Transverse colon (tissue), 4 donors: ENCODE measurements at regions not wholly inside any gene's neighbourhood (a gene's known extent, or its start where the extent isn't known, plus 50 kb on each side); places are given as distances from the start of the nearest gene placed in this dataset.

Source experiments
- DNase-seq: peaks from one replicate; pipeline ENCODE4 v3.0.0-alpha.2; 2019
- H3K27ac ChIP-seq, 4 donors: fragments of 200-600 bp; sonication (generic); 2 replicates each; pipeline ENCODE4 v1.5.1; 2016 to 2018; ENCODE audit warnings: inconsistent platforms in 4 of 4
- H3K27me3 ChIP-seq: fragments of 200-600 bp; sonication (generic); 2 replicates; pipeline ENCODE4 v1.5.1; 2017; ENCODE audit warnings: inconsistent platforms
- H3K36me3 ChIP-seq, 4 donors: fragments of 200-600 bp; sonication (generic); 2 replicates each; pipeline ENCODE4 v1.5.1; 2017 to 2019; ENCODE audit warnings: inconsistent platforms in 4 of 4
- H3K4me1 ChIP-seq, 4 donors: fragments of 200-600 bp; sonication (generic); 2 replicates each; pipeline ENCODE4 v1.5.1; 2017 to 2020; ENCODE audit warnings: inconsistent platforms in 4 of 4
- H3K4me3 ChIP-seq, 4 donors: fragments of 200-600 bp; sonication (generic); 1 replicate in 1 of 4; 2 replicates in 3 of 4; pipeline versions ENCODE4 v1.5.1 to v1.6.1; 2017 to 2019; ENCODE audit warnings: inconsistent platforms in 4 of 4
- H3K9me3 ChIP-seq, 2 donors: fragments of 200-600 bp; sonication (generic); 2 replicates each; pipeline ENCODE4 v1.5.1; 2017 to 2019; ENCODE audit warnings: inconsistent platforms in 2 of 2
- CTCF ChIP-seq, 5 experiments: fragments of 200-600 bp in 3 of 5; fragments of 450-650 bp in 2 of 5; sonication (generic) in 3 of 5; IDR thresholded peaks; 1 replicate in 2 of 5; 2 replicates in 3 of 5; pipeline ENCODE4 v1.5.1; 2016 to 2017; ENCODE audit warnings: antibody characterized with exemption in 5 of 5, inconsistent platforms in 3 of 5, mild to moderate bottlenecking in 2 of 5, moderate library complexity in 1 of 5
- EP300 ChIP-seq: sonication (generic); formaldehyde crosslinking; IDR thresholded peaks from one replicate; pipeline ENCODE4 v1.6.1; 2017; ENCODE audit warnings: antibody characterized with exemption, low read depth
- POLR2A ChIP-seq: fragments of 450-650 bp; IDR thresholded peaks from one replicate; pipeline ENCODE4 v1.6.1; 2016; ENCODE audit warnings: antibody characterized with exemption, mild to moderate bottlenecking, moderate library complexity
- POLR2AphosphoS5 ChIP-seq, 3 donors: sonication (generic); formaldehyde crosslinking; IDR thresholded peaks; one replicate each; pipeline ENCODE4 v1.6.1; 2016; ENCODE audit warnings: antibody characterized with exemption in 3 of 3
- WGBS, 2 donors: methylation state at CpG; one replicate each; pipeline ENCODE4 v1.1.5; 2018; ENCODE audit warnings: low coverage in 1 of 2; 5-methylcytosine and 5-hydroxymethylcytosine counted together
- in situ Hi-C, 4 donors: fragments of 200-750 bp; cut with MboI; loops; one replicate each; pipeline versions ENCODE4 v1.15.0 to v1.15.1; 2017; ENCODE audit warnings: low sequenced_read_pairs in 3 of 4, low pct_ligation_motif_present in 1 of 4, low pct_unique_long_range_greater_than_20kb in 1 of 4
- intact Hi-C: fragments of 100-400 bp; cut with DNase I; formaldehyde crosslinking; loops from one replicate; pipeline ENCODE4 v1.15.1; 2023; ENCODE audit warnings: low total_unique reads

GRCh38 chrX:111005166-111005565, 90.8 kb upstream of the PAK3 start:
- no peak for DNase-seq

GRCh38 chrX:111003118-111003517, 92.9 kb upstream of the PAK3 start:
- TF ChIP-seq POLR2A (no peak), POLR2AphosphoS5 (IDR thresholded peaks at IDR 0.05) (no peak), EP300 (no peak), CTCF (IDR thresholded peaks at IDR 0.05) (no peak)
- no peaks in the 10 kb centered on the region for H3K27me3 ChIP-seq
- 74% methylated on average over 4 of the region's 4 CpGs; no CpG with 5 or more reads in 1 of the 2 donors for WGBS, 2 donors
- DNase-seq, result no peak
- intact Hi-C loops (no loop called here), in situ Hi-C loops (no loop called here)
- no peaks in the 10 kb centered on the region for H3K4me1 ChIP-seq
- no peaks in the 10 kb centered on the region for H3K36me3 ChIP-seq
- no peak overlapping the region for H3K27ac ChIP-seq
- H3K9me3 ChIP-seq, result no peaks in the 10 kb centered on the region
- no peak overlapping the region for H3K4me3 ChIP-seq

More at GRCh38 chrX:111005166-111005565, 90.8 kb upstream of the PAK3 start:
- H3K4me3 ChIP-seq, result no peak overlapping the region
- no peaks in the 10 kb centered on the region for H3K36me3 ChIP-seq
- no peak overlapping the region for H3K27ac ChIP-seq
- H3K9me3 ChIP-seq, result no peaks in the 10 kb centered on the region
- no peaks in the 10 kb centered on the region for H3K4me1 ChIP-seq
- WGBS, 2 donors, result 81% methylated on average over 4 of the region's 4 CpGs; no CpG with 5 or more reads in 1 of the 2 donors
- H3K27me3 ChIP-seq, result no peaks in the 10 kb centered on the region
- in situ Hi-C loops, result no loop called here
- TF ChIP-seq POLR2AphosphoS5 (IDR thresholded peaks at IDR 0.05) (no peak), EP300 (no peak), CTCF (IDR thresholded peaks at IDR 0.05) (no peak), POLR2A (no peak)
- intact Hi-C loops, result no loop called here

GRCh38 chrX:110992611-110993010, 103.4 kb upstream of the PAK3 start:
- Histone ChIP-seq H3K9me3 (no peaks in the 10 kb centered on the region), H3K4me1 (no peaks in the 10 kb centered on the region), H3K27ac (no peak overlapping the region), H3K4me3 (no peak overlapping the region), H3K27me3 (no peaks in the 10 kb centered on the region), H3K36me3 (no peaks in the 10 kb centered on the region)
- intact Hi-C loops (no loop called here), in situ Hi-C loops (no loop called here)
- no peak for TF ChIP-seq POLR2AphosphoS5 (IDR thresholded peaks at IDR 0.05)
- no peak for TF ChIP-seq EP300
- peak in 3 of 5 experiments; percentile 23 to 42 (median 30) for TF ChIP-seq CTCF (IDR thresholded peaks at IDR 0.05)
- WGBS, 2 donors, result 10% methylated on average over 8 of the region's 8 CpGs; no CpG with 5 or more reads in 1 of the 2 donors
- DNase-seq, result no peak

GRCh38 chrX:110989869-110990268, 106.1 kb upstream of the PAK3 start:
- peak; percentile 12 for DNase-seq
- Histone ChIP-seq H3K27me3 (no peaks in the 10 kb centered on the region), H3K36me3 (no peaks in the 10 kb centered on the region), H3K4me1 (no peaks in the 10 kb centered on the region), H3K27ac (no peak overlapping the region), H3K4me3 (no peak overlapping the region), H3K9me3 (no peaks in the 10 kb centered on the region)
- TF ChIP-seq CTCF (IDR thresholded peaks at IDR 0.05) (no peak), POLR2AphosphoS5 (IDR thresholded peaks at IDR 0.05) (no peak), POLR2A (no peak), EP300 (no peak)
- intact Hi-C loops (no loop called here), in situ Hi-C loops (no loop called here)
- WGBS, 2 donors, result 65% methylated on average over 6 of the region's 6 CpGs; no CpG with 5 or more reads in 1 of the 2 donors
